Liver (tissue), 3 donors: ENCODE measurements at regions not wholly inside any gene's neighbourhood (a gene's known extent, or its start where the extent isn't known, plus 50 kb on each side); places are given as distances from the start of the nearest gene placed in this dataset.

Experiments used
- RAD21 ChIP-seq, 2 donors: IDR thresholded peaks; 2 replicates each; pipeline ENCODE4 v1.6.1; 2016; ENCODE audit warnings: antibody characterized with exemption in 2 of 2, mild to moderate bottlenecking in 2 of 2
- TF ChIP-seq, protein P1 (sequence below): fragments of 150-350 bp; IDR thresholded peaks from 2 replicates; pipeline ENCODE4 v1.5.1; 2017; ENCODE audit warnings: improper control_type of control experiment, low read depth, low read length; ENCODE audit not compliant: missing input control
- TF ChIP-seq, protein P2 (sequence below): IDR thresholded peaks from 2 replicates; pipeline ENCODE4 v1.6.1; 2016; ENCODE audit warnings: antibody characterized with exemption
- TF ChIP-seq, protein P3 (sequence below): IDR thresholded peaks from 2 replicates; pipeline ENCODE4 v1.6.1; 2016; ENCODE audit warnings: antibody characterized with exemption
- TF ChIP-seq, protein P4 (sequence below): IDR thresholded peaks from 2 replicates; pipeline ENCODE4 v1.6.1; 2016; ENCODE audit warnings: antibody characterized with exemption
- donor health status: healthy.
- donor health status: healthy.

DNA sequence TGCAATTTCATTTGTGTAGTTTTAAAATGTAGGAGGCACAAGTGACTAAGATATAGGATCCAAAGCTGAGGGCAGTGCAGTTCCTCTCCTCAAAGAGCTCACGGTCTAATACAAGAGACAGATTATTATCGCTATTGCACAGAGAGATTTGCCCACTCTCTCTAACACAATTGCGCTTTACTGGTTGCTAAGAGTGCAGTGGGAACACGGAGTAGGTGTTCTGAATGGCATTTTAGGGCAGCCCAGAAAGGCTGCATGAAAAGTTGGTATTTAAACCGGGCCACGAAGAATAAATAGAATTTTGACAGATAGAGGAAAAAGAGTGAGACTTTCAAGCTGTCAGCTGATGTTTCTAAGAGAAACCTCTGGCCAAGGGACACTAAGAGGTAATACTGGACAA is 79.5 kb downstream of the BLID start:
- TF ChIP-seq, protein P1, sequence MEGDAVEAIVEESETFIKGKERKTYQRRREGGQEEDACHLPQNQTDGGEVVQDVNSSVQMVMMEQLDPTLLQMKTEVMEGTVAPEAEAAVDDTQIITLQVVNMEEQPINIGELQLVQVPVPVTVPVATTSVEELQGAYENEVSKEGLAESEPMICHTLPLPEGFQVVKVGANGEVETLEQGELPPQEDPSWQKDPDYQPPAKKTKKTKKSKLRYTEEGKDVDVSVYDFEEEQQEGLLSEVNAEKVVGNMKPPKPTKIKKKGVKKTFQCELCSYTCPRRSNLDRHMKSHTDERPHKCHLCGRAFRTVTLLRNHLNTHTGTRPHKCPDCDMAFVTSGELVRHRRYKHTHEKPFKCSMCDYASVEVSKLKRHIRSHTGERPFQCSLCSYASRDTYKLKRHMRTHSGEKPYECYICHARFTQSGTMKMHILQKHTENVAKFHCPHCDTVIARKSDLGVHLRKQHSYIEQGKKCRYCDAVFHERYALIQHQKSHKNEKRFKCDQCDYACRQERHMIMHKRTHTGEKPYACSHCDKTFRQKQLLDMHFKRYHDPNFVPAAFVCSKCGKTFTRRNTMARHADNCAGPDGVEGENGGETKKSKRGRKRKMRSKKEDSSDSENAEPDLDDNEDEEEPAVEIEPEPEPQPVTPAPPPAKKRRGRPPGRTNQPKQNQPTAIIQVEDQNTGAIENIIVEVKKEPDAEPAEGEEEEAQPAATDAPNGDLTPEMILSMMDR: no peak
- no peak for TF ChIP-seq RAD21 (IDR thresholded peaks at IDR 0.05)
- TF ChIP-seq, protein P2, sequence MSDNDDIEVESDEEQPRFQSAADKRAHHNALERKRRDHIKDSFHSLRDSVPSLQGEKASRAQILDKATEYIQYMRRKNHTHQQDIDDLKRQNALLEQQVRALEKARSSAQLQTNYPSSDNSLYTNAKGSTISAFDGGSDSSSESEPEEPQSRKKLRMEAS: no peak
- TF ChIP-seq, protein P3, sequence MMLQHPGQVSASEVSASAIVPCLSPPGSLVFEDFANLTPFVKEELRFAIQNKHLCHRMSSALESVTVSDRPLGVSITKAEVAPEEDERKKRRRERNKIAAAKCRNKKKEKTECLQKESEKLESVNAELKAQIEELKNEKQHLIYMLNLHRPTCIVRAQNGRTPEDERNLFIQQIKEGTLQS: no peak
- TF ChIP-seq, protein P4, sequence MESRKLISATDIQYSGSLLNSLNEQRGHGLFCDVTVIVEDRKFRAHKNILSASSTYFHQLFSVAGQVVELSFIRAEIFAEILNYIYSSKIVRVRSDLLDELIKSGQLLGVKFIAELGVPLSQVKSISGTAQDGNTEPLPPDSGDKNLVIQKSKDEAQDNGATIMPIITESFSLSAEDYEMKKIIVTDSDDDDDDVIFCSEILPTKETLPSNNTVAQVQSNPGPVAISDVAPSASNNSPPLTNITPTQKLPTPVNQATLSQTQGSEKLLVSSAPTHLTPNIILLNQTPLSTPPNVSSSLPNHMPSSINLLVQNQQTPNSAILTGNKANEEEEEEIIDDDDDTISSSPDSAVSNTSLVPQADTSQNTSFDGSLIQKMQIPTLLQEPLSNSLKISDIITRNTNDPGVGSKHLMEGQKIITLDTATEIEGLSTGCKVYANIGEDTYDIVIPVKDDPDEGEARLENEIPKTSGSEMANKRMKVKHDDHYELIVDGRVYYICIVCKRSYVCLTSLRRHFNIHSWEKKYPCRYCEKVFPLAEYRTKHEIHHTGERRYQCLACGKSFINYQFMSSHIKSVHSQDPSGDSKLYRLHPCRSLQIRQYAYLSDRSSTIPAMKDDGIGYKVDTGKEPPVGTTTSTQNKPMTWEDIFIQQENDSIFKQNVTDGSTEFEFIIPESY: no peak
